ENCODE measurements at regions not wholly inside any gene's neighbourhood (a gene's known extent, or its start where the extent isn't known, plus 50 kb on each side); places are given as distances from the start of the nearest gene placed in this dataset.

DNA sequence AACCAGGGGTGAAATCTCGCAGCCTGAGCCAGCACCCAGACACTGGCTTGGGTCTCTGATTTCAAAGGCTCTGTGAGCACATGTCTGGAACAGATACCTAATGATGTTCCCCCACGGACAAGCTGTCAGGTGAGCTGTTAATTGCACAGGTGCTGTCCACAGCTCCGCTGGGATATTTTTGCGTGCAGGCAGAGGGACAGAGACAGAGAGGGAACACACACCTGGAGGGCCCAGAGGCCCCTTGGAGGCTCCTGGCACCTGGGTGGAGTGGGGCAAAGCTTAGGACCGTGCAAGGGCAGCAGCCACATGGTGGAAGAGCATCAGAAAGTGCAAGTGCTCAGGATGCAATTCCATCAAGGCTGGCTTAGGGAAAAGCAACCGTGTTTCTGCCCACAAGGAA, 57.3 kb downstream of the ARL6IP4 start:
- no peak overlapping the region for H3K4me3 Mint-ChIP-seq (ENCODE audit: unreplicated experiment)
- H3K27me3 Mint-ChIP-seq (ENCODE audit: unreplicated experiment) = no peaks in the 10 kb centered on the region
- DNase-seq (ENCODE audit: extremely low spot score, unreplicated experiment) = no peak
- H3K36me3 Mint-ChIP-seq (ENCODE audit: unreplicated experiment) = no peaks in the 10 kb centered on the region
- H3K27ac Mint-ChIP-seq (ENCODE audit: unreplicated experiment) = no peak overlapping the region
- H3K4me1 Mint-ChIP-seq (ENCODE audit: unreplicated experiment) = peaks cover 5% of the 10 kb centered on the region
- H3K9me3 Mint-ChIP-seq (ENCODE audit: unreplicated experiment) = no peaks in the 10 kb centered on the region
- TF ChIP-seq CTCF (IDR thresholded peaks at IDR 0.05) = no peak

DNA sequence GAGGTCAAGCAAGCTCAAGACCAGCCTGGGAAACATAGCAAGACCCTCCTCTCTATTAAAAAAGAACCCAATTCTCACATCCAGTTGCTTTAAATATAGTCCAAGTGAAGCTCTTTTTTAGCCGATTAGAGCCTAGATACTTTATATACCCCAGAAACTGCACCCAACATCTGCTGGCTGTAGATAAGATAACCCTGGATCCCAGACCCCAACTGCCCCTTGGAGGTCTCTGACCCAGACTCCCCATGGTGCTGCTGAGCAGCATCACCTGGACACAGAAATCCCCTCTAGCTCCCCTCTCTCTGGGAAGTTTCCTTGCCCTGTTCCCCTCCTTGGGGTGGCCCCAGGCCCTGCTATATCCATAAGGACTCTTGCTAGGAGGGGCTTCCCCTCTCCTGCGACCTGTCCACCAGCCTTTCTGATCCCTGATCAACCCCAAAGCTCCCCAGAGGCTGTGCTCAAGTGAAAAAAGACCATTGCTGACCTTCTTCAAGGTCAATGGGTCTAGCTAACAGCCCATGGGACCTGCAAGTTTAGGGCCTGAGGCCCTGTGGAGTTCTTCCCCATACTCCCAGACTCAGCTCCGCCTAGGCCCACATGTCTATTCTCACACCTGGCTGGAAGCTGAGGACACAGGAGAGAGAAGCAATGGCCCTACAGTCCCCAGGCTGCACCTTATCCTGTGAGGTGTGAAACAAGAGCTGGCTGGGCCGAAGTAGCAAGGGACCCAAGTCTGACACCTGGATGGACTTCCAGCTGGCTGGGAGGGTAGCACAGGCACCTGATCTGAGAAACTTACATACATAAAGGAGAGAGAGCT, 56.2 kb downstream of the ARL6IP4 start:
- Mint-ChIP-seq H3K27me3 (ENCODE audit: unreplicated experiment) (no peaks in the 10 kb centered on the region), H3K4me1 (ENCODE audit: unreplicated experiment) (peaks cover 5% of the 10 kb centered on the region), H3K4me3 (ENCODE audit: unreplicated experiment) (no peak overlapping the region), H3K36me3 (ENCODE audit: unreplicated experiment) (no peaks in the 10 kb centered on the region), H3K9me3 (ENCODE audit: unreplicated experiment) (no peaks in the 10 kb centered on the region), H3K27ac (ENCODE audit: unreplicated experiment) (no peak overlapping the region)
- DNase-seq (ENCODE audit: extremely low spot score, unreplicated experiment) = no peak
- TF ChIP-seq CTCF (IDR thresholded peaks at IDR 0.05) = no peak

GRCh38 chr12:123035841-123036240, 55.4 kb downstream of the ARL6IP4 start:
- Mint-ChIP-seq H3K4me1 (ENCODE audit: unreplicated experiment) (peaks cover 5% of the 10 kb centered on the region), H3K36me3 (ENCODE audit: unreplicated experiment) (no peaks in the 10 kb centered on the region), H3K9me3 (ENCODE audit: unreplicated experiment) (no peaks in the 10 kb centered on the region), H3K27ac (ENCODE audit: unreplicated experiment) (no peak overlapping the region), H3K4me3 (ENCODE audit: unreplicated experiment) (no peak overlapping the region), H3K27me3 (ENCODE audit: unreplicated experiment) (no peaks in the 10 kb centered on the region)
- no peak for TF ChIP-seq CTCF (IDR thresholded peaks at IDR 0.05)
- no peak for DNase-seq (ENCODE audit: extremely low spot score, unreplicated experiment)

- Mint-ChIP-seq H3K4me1 (ENCODE audit: unreplicated experiment) (peaks cover 5% of the 10 kb centered on the region), H3K27me3 (ENCODE audit: unreplicated experiment) (no peaks in the 10 kb centered on the region), H3K36me3 (ENCODE audit: unreplicated experiment) (no peaks in the 10 kb centered on the region), H3K27ac (ENCODE audit: unreplicated experiment) (no peak overlapping the region), H3K4me3 (ENCODE audit: unreplicated experiment) (no peak overlapping the region), H3K9me3 (ENCODE audit: unreplicated experiment) (no peaks in the 10 kb centered on the region)
- no peak for DNase-seq (ENCODE audit: extremely low spot score, unreplicated experiment)
- TF ChIP-seq CTCF (IDR thresholded peaks at IDR 0.05) = no peak
These were observed 54.4 kb downstream of the ARL6IP4 start for GRCh38 chr12:123034865-123035264.

DNA sequence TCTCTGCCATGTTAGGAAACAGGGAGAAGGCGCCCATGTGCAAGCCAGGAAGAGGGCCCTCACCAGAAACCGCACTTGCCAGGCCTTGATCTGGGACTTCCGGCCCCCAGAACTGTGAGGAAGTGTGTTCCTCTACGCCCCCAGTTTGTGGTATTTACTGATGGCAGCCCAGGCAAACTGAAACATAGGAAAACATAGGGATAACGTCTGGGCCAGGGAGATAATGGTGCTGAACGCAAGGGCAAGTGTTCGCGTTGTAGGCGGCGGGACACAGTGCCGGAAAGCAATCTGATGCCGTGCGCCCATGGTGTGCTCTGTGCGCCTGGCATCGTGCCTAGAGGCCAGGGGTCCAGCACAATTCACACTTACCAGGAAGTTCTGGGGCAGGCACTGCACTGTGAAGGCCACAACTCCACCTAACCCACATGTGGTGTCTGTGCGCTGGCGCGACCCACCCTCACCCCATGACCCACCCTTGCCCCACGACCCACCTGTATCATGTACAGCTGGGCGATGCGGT, 53.6 kb downstream of the ARL6IP4 start:
- H3K4me1 Mint-ChIP-seq (ENCODE audit: unreplicated experiment) = peaks cover 5% of the 10 kb centered on the region
- TF ChIP-seq CTCF (IDR thresholded peaks at IDR 0.05) = no peak
- no peak overlapping the region for H3K4me3 Mint-ChIP-seq (ENCODE audit: unreplicated experiment)
- no peaks in the 10 kb centered on the region for H3K27me3 Mint-ChIP-seq (ENCODE audit: unreplicated experiment)
- no peaks in the 10 kb centered on the region for H3K9me3 Mint-ChIP-seq (ENCODE audit: unreplicated experiment)
- no peak for DNase-seq (ENCODE audit: extremely low spot score, unreplicated experiment)
- H3K36me3 Mint-ChIP-seq (ENCODE audit: unreplicated experiment) = no peaks in the 10 kb centered on the region
- H3K27ac Mint-ChIP-seq (ENCODE audit: unreplicated experiment) = no peak overlapping the region
